Fibroblast of lung (primary cell): ENCODE measurements at regions not wholly inside any gene's neighbourhood (a gene's known extent, or its start where the extent isn't known, plus 50 kb on each side); places are given as distances from the start of the nearest gene placed in this dataset.

ENCODE experiments used
- DNase-seq, 2 donors: peaks; one replicate each; pipeline versions ENCODE4 v3.0.0 to v3.0.0-alpha.2; 2010; ENCODE audit warnings: low read depth in 2 of 2
- H2AFZ ChIP-seq: 2 replicates; pipeline ENCODE4 v1.5.1; 2012; ENCODE audit warnings: low read length, control low read depth, inconsistent platforms
- H3K27ac ChIP-seq: 2 replicates; pipeline ENCODE4 v1.5.1; 2011; ENCODE audit warnings: low read length, control low read depth; ENCODE audit not compliant: insufficient read depth
- H3K27me3 ChIP-seq: 2 replicates; pipeline ENCODE4 v1.5.1; 2011; ENCODE audit warnings: mild to moderate bottlenecking, low read length; ENCODE audit not compliant: control insufficient read depth, insufficient read depth
- H3K36me3 ChIP-seq: 2 replicates; pipeline ENCODE4 v1.5.1; 2011; ENCODE audit warnings: low read length; ENCODE audit not compliant: control insufficient read depth, insufficient read depth
- H3K4me1 ChIP-seq: 2 replicates; pipeline ENCODE4 v1.5.1; 2011; ENCODE audit warnings: low read length; ENCODE audit not compliant: control insufficient read depth, insufficient read depth; ENCODE audit errors: extremely low read depth
- H3K4me2 ChIP-seq: 2 replicates; pipeline ENCODE4 v1.5.1; 2011; ENCODE audit warnings: low read length, control low read depth; ENCODE audit not compliant: insufficient read depth; ENCODE audit errors: extremely low read depth
- H3K4me3 ChIP-seq, 4 experiments: fragments of 200-600 bp in 1 of 4; sonication (generic) in 1 of 4; replicated peaks in 1 of 4; 2 replicates each; pipeline ENCODE4 v1.5.1; 2011 to 2016; ENCODE audit warnings: low read length in 4 of 4, low read depth in 3 of 4, mild to moderate bottlenecking in 3 of 4, control low read depth in 2 of 4, inconsistent platforms in 1 of 4, mixed read lengths in 1 of 4; ENCODE audit not compliant: insufficient read depth in 1 of 4; ENCODE audit errors: control extremely low read depth in 1 of 4
- H3K79me2 ChIP-seq: 2 replicates; pipeline ENCODE4 v1.5.1; 2012; ENCODE audit warnings: mild to moderate bottlenecking, low read length, inconsistent platforms; ENCODE audit not compliant: control insufficient read depth, insufficient read depth
- H3K9ac ChIP-seq: 2 replicates; pipeline ENCODE4 v1.5.1; 2011; ENCODE audit warnings: mild to moderate bottlenecking, low read length, control low read depth; ENCODE audit not compliant: insufficient read depth
- H3K9me3 ChIP-seq: 2 replicates; pipeline ENCODE4 v1.5.1; 2012; ENCODE audit warnings: low read depth, low read length; ENCODE audit not compliant: control insufficient read depth, insufficient read depth
- H4K20me1 ChIP-seq: 2 replicates; pipeline ENCODE4 v1.5.1; 2011; ENCODE audit warnings: low read length; ENCODE audit not compliant: control insufficient read depth, insufficient read depth; ENCODE audit errors: extremely low read depth
- CTCF ChIP-seq, 2 donors: IDR thresholded peaks in 1 of 2; conservative IDR thresholded peaks in 1 of 2; 1 replicate in 1 of 2; 2 replicates in 1 of 2; pipeline ENCODE4 v1.5.1; 2011 to 2012; ENCODE audit warnings: low read length in 2 of 2, control low read depth in 1 of 2, inconsistent platforms in 1 of 2, low read depth in 1 of 2, mild to moderate bottlenecking in 1 of 2
- EZH2 ChIP-seq: IDR thresholded peaks from 2 replicates; pipeline ENCODE4 v1.5.1; 2012; ENCODE audit warnings: low read length, control low read depth, mild to moderate bottlenecking; ENCODE audit errors: missing control alignments

- no peak overlapping the region for H3K4me3 ChIP-seq
- no peaks in the 10 kb centered on the region for H3K27me3 ChIP-seq
- H3K27ac ChIP-seq = peak overlapping the region; percentile 26
- H2AFZ ChIP-seq = peak overlapping the region; percentile 65
- H3K4me1 ChIP-seq = peaks cover 9% of the 10 kb centered on the region
- TF ChIP-seq EZH2 (no peak), CTCF (conservative IDR thresholded peaks at IDR 0.05 in 1 of 2, IDR thresholded peaks at IDR 0.05 in 1 of 2; ENCODE audit: low read depth in 1 of 2, low read length in 2 of 2) (no peak)
- no peak overlapping the region for H3K4me2 ChIP-seq
- no peak for DNase-seq
- H3K36me3 ChIP-seq = no peaks in the 10 kb centered on the region
- no peaks in the 10 kb centered on the region for H3K9me3 ChIP-seq
- no peaks in the 10 kb centered on the region for H3K79me2 ChIP-seq
- H3K9ac ChIP-seq = no peak overlapping the region
- H4K20me1 ChIP-seq = no peaks in the 10 kb centered on the region
Measured at GRCh38 chr6:30829033-30829432, 55.3 kb upstream of the DDR1 start.

- Histone ChIP-seq H3K27me3 (no peaks in the 10 kb centered on the region), H2AFZ (peak overlapping the region; percentile 76), H3K27ac (peak overlapping the region; percentile 64), H3K36me3 (no peaks in the 10 kb centered on the region), H3K9ac (peak overlapping the region; percentile 40), H3K4me3 (no peak overlapping the region), H3K9me3 (no peaks in the 10 kb centered on the region), H3K4me2 (peak overlapping the region; percentile 78), H3K4me1 (peaks cover 9% of the 10 kb centered on the region), H4K20me1 (no peaks in the 10 kb centered on the region), H3K79me2 (no peaks in the 10 kb centered on the region)
- TF ChIP-seq CTCF (conservative IDR thresholded peaks at IDR 0.05 in 1 of 2, IDR thresholded peaks at IDR 0.05 in 1 of 2; ENCODE audit: low read depth in 1 of 2, low read length in 2 of 2) (peak; percentile 91 to 98), EZH2 (no peak)
- peak; percentile 84 to 92 for DNase-seq
Measured at GRCh38 chr6:30828027-30828962, 56.0 kb upstream of the DDR1 start.

GRCh38 chr6:30826961-30827342 lies 57.4 kb upstream of the DDR1 start:
- Histone ChIP-seq H3K9me3 (no peaks in the 10 kb centered on the region), H2AFZ (no peak overlapping the region), H3K79me2 (no peaks in the 10 kb centered on the region), H3K9ac (no peak overlapping the region), H3K4me2 (no peak overlapping the region), H3K27me3 (no peaks in the 10 kb centered on the region), H3K4me3 (no peak overlapping the region), H4K20me1 (no peaks in the 10 kb centered on the region), H3K27ac (no peak overlapping the region), H3K36me3 (no peaks in the 10 kb centered on the region), H3K4me1 (peaks cover 13% of the 10 kb centered on the region)
- peak in 1 of 2 donors; percentile 43 for DNase-seq
- TF ChIP-seq CTCF (conservative IDR thresholded peaks at IDR 0.05 in 1 of 2, IDR thresholded peaks at IDR 0.05 in 1 of 2; ENCODE audit: low read depth in 1 of 2, low read length in 2 of 2) = no peak
- TF ChIP-seq EZH2 = no peak
